Vagina (tissue), 2 donors: ENCODE measurements at regions not wholly inside any gene's neighbourhood (a gene's known extent, or its start where the extent isn't known, plus 50 kb on each side); places are given as distances from the start of the nearest gene placed in this dataset.

Experiments used
- POLR2A ChIP-seq, 2 donors: fragments of 450-650 bp; IDR thresholded peaks; one replicate each; pipeline ENCODE4 v1.6.1; 2017; ENCODE audit warnings: antibody characterized with exemption in 2 of 2, mild to moderate bottlenecking in 2 of 2, moderate library complexity in 2 of 2
- POLR2AphosphoS5 ChIP-seq, 2 donors: sonication (generic); formaldehyde crosslinking; IDR thresholded peaks; one replicate each; pipeline ENCODE4 v1.9.0; 2017; ENCODE audit warnings: antibody characterized with exemption in 2 of 2, mild to moderate bottlenecking in 2 of 2, low read depth in 1 of 2; ENCODE audit not compliant: insufficient read depth in 1 of 2
- TF ChIP-seq, protein P1 (sequence below), 3 experiments: fragments of 450-650 bp in 2 of 3; fragments of 200-600 bp in 1 of 3; sonication (generic) in 1 of 3; IDR thresholded peaks; one replicate each; pipeline ENCODE4 v1.5.1; 2017 to 2019; ENCODE audit warnings: antibody characterized with exemption in 3 of 3, mild to moderate bottlenecking in 2 of 3, moderate library complexity in 2 of 3

DNA sequence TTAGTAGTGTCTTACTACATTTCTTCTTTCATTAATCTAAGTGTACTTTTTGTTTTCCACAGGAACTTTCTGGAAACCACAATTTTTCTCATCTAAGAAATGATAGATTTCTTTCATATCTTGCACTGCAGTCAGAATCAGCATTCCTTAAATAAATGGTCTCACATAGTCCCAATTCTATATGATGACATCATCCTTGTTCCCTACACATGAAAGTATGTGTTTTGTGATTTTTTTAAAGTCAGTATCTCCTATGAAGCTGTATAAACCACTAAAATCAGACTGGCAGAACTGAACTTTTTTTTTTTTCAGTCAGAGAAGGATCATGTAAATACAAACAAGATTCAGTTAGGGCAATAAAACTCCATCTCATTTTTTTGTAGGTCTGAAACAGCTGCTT, 742.6 kb upstream of the CXADR start:
- TF ChIP-seq, protein P1, sequence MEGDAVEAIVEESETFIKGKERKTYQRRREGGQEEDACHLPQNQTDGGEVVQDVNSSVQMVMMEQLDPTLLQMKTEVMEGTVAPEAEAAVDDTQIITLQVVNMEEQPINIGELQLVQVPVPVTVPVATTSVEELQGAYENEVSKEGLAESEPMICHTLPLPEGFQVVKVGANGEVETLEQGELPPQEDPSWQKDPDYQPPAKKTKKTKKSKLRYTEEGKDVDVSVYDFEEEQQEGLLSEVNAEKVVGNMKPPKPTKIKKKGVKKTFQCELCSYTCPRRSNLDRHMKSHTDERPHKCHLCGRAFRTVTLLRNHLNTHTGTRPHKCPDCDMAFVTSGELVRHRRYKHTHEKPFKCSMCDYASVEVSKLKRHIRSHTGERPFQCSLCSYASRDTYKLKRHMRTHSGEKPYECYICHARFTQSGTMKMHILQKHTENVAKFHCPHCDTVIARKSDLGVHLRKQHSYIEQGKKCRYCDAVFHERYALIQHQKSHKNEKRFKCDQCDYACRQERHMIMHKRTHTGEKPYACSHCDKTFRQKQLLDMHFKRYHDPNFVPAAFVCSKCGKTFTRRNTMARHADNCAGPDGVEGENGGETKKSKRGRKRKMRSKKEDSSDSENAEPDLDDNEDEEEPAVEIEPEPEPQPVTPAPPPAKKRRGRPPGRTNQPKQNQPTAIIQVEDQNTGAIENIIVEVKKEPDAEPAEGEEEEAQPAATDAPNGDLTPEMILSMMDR (IDR thresholded peaks at IDR 0.05) = no peak
- TF ChIP-seq POLR2AphosphoS5 (IDR thresholded peaks at IDR 0.05; ENCODE audit: insufficient read depth in 1 of 2, low read depth in 1 of 2) = no peak
- no peak for TF ChIP-seq POLR2A (IDR thresholded peaks at IDR 0.05)
